GM23338 (cell line): ENCODE measurements at regions not wholly inside any gene's neighbourhood (a gene's known extent, or its start where the extent isn't known, plus 50 kb on each side); places are given as distances from the start of the nearest gene placed in this dataset.

Experiments used
- ATAC-seq: fragments of 200-7000 bp; cut with Tn5 transposase; 3 replicates; pipeline ENCODE4 v1.9.1; 2020
- DNase-seq: peaks from one replicate; pipeline ENCODE4 v3.0.0-alpha.2; 2015; ENCODE audit warnings: low spot score
- H2AFZ ChIP-seq: fragments of 200-600 bp; sonication (generic); 2 replicates; pipeline ENCODE4 v1.8.0; 2016; ENCODE audit warnings: antibody characterized with exemption, mild to moderate bottlenecking, moderate library complexity
- H3F3A ChIP-seq: fragments of 200-600 bp; sonication (generic); replicated peaks from 2 replicates; pipeline ENCODE4 v1.8.0; 2017; ENCODE audit warnings: antibody characterized with exemption, mixed run types, low read depth
- H3K27ac ChIP-seq: fragments of 200-600 bp; sonication (generic); 2 replicates; pipeline ENCODE4 v1.6.1; 2016; ENCODE audit warnings: low read depth
- H3K27me3 ChIP-seq: fragments of 200-600 bp; sonication (generic); 2 replicates; pipeline ENCODE4 v1.8.0; 2016; ENCODE audit warnings: mild to moderate bottlenecking, mixed run types, moderate library complexity; ENCODE audit not compliant: insufficient read depth
- H3K36me3 ChIP-seq: fragments of 200-600 bp; sonication (generic); 2 replicates; pipeline ENCODE4 v1.8.0; 2016; ENCODE audit warnings: mild to moderate bottlenecking; ENCODE audit not compliant: insufficient read depth
- H3K4me1 ChIP-seq: fragments of 200-600 bp; sonication (generic); 2 replicates; pipeline ENCODE4 v1.8.0; 2016; ENCODE audit warnings: mild to moderate bottlenecking, moderate library complexity; ENCODE audit not compliant: insufficient read depth
- H3K4me2 ChIP-seq: fragments of 200-600 bp; sonication (generic); 2 replicates; pipeline ENCODE4 v1.7.1; 2017; ENCODE audit warnings: mixed run types
- H3K4me3 ChIP-seq: fragments of 200-600 bp; sonication (generic); 2 replicates; pipeline ENCODE4 v1.6.1; 2016; ENCODE audit warnings: mixed run types
- H3K79me2 ChIP-seq: fragments of 200-600 bp; sonication (generic); replicated peaks from 2 replicates; pipeline ENCODE4 v1.8.0; 2017; ENCODE audit warnings: mild to moderate bottlenecking; ENCODE audit not compliant: insufficient read depth
- H3K9me2 ChIP-seq: fragments of 200-600 bp; sonication (generic); 2 replicates; pipeline ENCODE4 v1.8.0; 2017; ENCODE audit not compliant: insufficient read depth
- H4K20me1 ChIP-seq: fragments of 200-600 bp; sonication (generic); replicated peaks from 2 replicates; pipeline ENCODE4 v1.8.0; 2017; ENCODE audit warnings: mild to moderate bottlenecking; ENCODE audit not compliant: insufficient read depth
- H3K27ac Mint-ChIP-seq: 2 replicates; pipeline ENCODE4 v1.8.0; 2020; ENCODE audit warnings: inconsistent platforms, mild to moderate bottlenecking, moderate library complexity, mixed read lengths
- H3K27me3 Mint-ChIP-seq: 3 replicates; pipeline ENCODE4 v1.8.0; 2022; ENCODE audit warnings: low read depth, mild to moderate bottlenecking, moderate library complexity, mixed read lengths, inconsistent platforms; ENCODE audit not compliant: insufficient read depth, poor library complexity
- H3K36me3 Mint-ChIP-seq: 3 replicates; pipeline ENCODE4 v1.8.0; 2021; ENCODE audit warnings: low read depth, mild to moderate bottlenecking, inconsistent platforms, moderate library complexity, mixed read lengths
- H3K4me1 Mint-ChIP-seq: 3 replicates; pipeline ENCODE4 v1.8.0; 2020; ENCODE audit warnings: mild to moderate bottlenecking, inconsistent platforms, mixed read lengths
- H3K4me3 Mint-ChIP-seq: 3 replicates; pipeline ENCODE4 v1.8.0; 2021; ENCODE audit warnings: moderate library complexity, mild to moderate bottlenecking, inconsistent platforms, mixed read lengths
- H3K9me3 Mint-ChIP-seq: 3 replicates; pipeline ENCODE4 v1.8.0; 2020; ENCODE audit warnings: moderate library complexity, mild to moderate bottlenecking, inconsistent platforms, mixed read lengths
- CREB1 ChIP-seq: fragments of 250-450 bp; sonication (Bioruptor Pico); IDR thresholded peaks from 2 replicates; pipeline ENCODE4 v1.5.0; 2020; ENCODE audit warnings: low read depth, mild to moderate bottlenecking, moderate library complexity
- ETS1 ChIP-seq: IDR thresholded peaks from 2 replicates; pipeline ENCODE4 v1.6.1; 2016; ENCODE audit warnings: antibody characterized with exemption
- EZH2 ChIP-seq: fragments of 200-600 bp; sonication (generic); IDR thresholded peaks from one replicate; pipeline ENCODE4 v1.8.0; 2017; ENCODE audit warnings: antibody characterized with exemption, mild to moderate bottlenecking, low read depth; ENCODE audit not compliant: unreplicated experiment
- EZH2phosphoT487 ChIP-seq: fragments of 200-600 bp; sonication (generic); IDR thresholded peaks from one replicate; pipeline ENCODE4 v1.8.1; 2018; ENCODE audit warnings: antibody characterized with exemption; ENCODE audit not compliant: unreplicated experiment
- JUNB ChIP-seq: IDR thresholded peaks from one replicate; pipeline ENCODE4 v1.6.1; 2016; ENCODE audit warnings: antibody characterized with exemption; ENCODE audit not compliant: unreplicated experiment
- NANOG ChIP-seq: IDR thresholded peaks from 2 replicates; pipeline ENCODE4 v1.6.1; 2016; ENCODE audit warnings: antibody characterized with exemption, borderline replicate concordance
- POLR2AphosphoS5 ChIP-seq: IDR thresholded peaks from 2 replicates; pipeline ENCODE4 v1.6.1; 2016; ENCODE audit warnings: antibody characterized with exemption, low read depth
- STAT1 ChIP-seq: IDR thresholded peaks from one replicate; pipeline ENCODE4 v1.6.1; 2016; ENCODE audit warnings: antibody characterized with exemption; ENCODE audit not compliant: unreplicated experiment
- ZNF114 ChIP-seq: fragments of 250-450 bp; sonication (Bioruptor Pico); IDR thresholded peaks from 2 replicates; pipeline ENCODE4 v1.5.0; 2020; ENCODE audit warnings: mild to moderate bottlenecking, moderate library complexity
- ZNF331 ChIP-seq: fragments of 250-450 bp; sonication (Bioruptor Pico); IDR thresholded peaks from 2 replicates; pipeline ENCODE4 v1.5.0; 2020; ENCODE audit warnings: low read depth, mild to moderate bottlenecking, moderate library complexity
- TF ChIP-seq, protein P1 (sequence below): IDR thresholded peaks from one replicate; pipeline ENCODE4 v1.6.1; 2018; ENCODE audit warnings: antibody characterized with exemption; ENCODE audit not compliant: unreplicated experiment
- TF ChIP-seq, protein P2 (sequence below), 2 experiments: fragments of 200-600 bp in 1 of 2; sonication (generic) in 1 of 2; conservative IDR thresholded peaks; 2 replicates each; pipeline versions ENCODE4 v1.5.1 to v1.6.1; 2016 to 2017; ENCODE audit warnings: antibody characterized with exemption in 2 of 2, low read depth in 2 of 2, mild to moderate bottlenecking in 2 of 2, moderate library complexity in 1 of 2
- TF ChIP-seq, protein P3 (sequence below): fragments of 250-450 bp; sonication (Bioruptor Pico); IDR thresholded peaks from 2 replicates; pipeline ENCODE4 v1.5.0; 2020; ENCODE audit warnings: mild to moderate bottlenecking, moderate library complexity

GRCh38 chr14:29056041-29056566 lies 289.5 kb downstream of the FOXG1 start:
- Histone ChIP-seq H4K20me1 (no peaks in the 10 kb centered on the region), H3K27me3 (no peaks in the 10 kb centered on the region), H2AFZ (no peak overlapping the region), H3K79me2 (no peaks in the 10 kb centered on the region), H3K36me3 (no peaks in the 10 kb centered on the region), H3K4me2 (no peak overlapping the region), H3K27ac (no peak overlapping the region), H3K9me2 (no peaks in the 10 kb centered on the region), H3K4me3 (no peak overlapping the region), H3K4me1 (peaks cover 3% of the 10 kb centered on the region; the same call in 1 of the 2 replicates), H3F3A (no peaks in the 10 kb centered on the region)
- DNase-seq (no peak), ATAC-seq (no peak)
- H3K9me3 Mint-ChIP-seq = peaks cover 2% of the 10 kb centered on the region; the same call in 1 of the 3 replicates
- no peaks in the 10 kb centered on the region for H3K36me3 Mint-ChIP-seq
- no peaks in the 10 kb centered on the region for H3K27me3 Mint-ChIP-seq
- H3K4me1 Mint-ChIP-seq = peaks cover 8% of the 10 kb centered on the region; the same call in 2 of the 3 replicates
- no peak overlapping the region for H3K27ac Mint-ChIP-seq
- no peak overlapping the region for H3K4me3 Mint-ChIP-seq
- TF ChIP-seq ETS1 (no peak), NANOG (no peak), EZH2phosphoT487 (no peak), STAT1 (no peak), POLR2AphosphoS5 (no peak), ZNF114 (no peak), ZNF331 (CRISPR knock-in tag) (no peak), EZH2 (no peak), JUNB (no peak), CREB1 (CRISPR knock-in tag) (no peak)
- TF ChIP-seq, protein P1, sequence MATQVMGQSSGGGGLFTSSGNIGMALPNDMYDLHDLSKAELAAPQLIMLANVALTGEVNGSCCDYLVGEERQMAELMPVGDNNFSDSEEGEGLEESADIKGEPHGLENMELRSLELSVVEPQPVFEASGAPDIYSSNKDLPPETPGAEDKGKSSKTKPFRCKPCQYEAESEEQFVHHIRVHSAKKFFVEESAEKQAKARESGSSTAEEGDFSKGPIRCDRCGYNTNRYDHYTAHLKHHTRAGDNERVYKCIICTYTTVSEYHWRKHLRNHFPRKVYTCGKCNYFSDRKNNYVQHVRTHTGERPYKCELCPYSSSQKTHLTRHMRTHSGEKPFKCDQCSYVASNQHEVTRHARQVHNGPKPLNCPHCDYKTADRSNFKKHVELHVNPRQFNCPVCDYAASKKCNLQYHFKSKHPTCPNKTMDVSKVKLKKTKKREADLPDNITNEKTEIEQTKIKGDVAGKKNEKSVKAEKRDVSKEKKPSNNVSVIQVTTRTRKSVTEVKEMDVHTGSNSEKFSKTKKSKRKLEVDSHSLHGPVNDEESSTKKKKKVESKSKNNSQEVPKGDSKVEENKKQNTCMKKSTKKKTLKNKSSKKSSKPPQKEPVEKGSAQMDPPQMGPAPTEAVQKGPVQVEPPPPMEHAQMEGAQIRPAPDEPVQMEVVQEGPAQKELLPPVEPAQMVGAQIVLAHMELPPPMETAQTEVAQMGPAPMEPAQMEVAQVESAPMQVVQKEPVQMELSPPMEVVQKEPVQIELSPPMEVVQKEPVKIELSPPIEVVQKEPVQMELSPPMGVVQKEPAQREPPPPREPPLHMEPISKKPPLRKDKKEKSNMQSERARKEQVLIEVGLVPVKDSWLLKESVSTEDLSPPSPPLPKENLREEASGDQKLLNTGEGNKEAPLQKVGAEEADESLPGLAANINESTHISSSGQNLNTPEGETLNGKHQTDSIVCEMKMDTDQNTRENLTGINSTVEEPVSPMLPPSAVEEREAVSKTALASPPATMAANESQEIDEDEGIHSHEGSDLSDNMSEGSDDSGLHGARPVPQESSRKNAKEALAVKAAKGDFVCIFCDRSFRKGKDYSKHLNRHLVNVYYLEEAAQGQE = no peak
- TF ChIP-seq, protein P2, sequence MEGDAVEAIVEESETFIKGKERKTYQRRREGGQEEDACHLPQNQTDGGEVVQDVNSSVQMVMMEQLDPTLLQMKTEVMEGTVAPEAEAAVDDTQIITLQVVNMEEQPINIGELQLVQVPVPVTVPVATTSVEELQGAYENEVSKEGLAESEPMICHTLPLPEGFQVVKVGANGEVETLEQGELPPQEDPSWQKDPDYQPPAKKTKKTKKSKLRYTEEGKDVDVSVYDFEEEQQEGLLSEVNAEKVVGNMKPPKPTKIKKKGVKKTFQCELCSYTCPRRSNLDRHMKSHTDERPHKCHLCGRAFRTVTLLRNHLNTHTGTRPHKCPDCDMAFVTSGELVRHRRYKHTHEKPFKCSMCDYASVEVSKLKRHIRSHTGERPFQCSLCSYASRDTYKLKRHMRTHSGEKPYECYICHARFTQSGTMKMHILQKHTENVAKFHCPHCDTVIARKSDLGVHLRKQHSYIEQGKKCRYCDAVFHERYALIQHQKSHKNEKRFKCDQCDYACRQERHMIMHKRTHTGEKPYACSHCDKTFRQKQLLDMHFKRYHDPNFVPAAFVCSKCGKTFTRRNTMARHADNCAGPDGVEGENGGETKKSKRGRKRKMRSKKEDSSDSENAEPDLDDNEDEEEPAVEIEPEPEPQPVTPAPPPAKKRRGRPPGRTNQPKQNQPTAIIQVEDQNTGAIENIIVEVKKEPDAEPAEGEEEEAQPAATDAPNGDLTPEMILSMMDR (conservative IDR thresholded peaks at IDR 0.05; ENCODE audit: low read depth in 2 of 2) = no peak
- TF ChIP-seq, protein P3, sequence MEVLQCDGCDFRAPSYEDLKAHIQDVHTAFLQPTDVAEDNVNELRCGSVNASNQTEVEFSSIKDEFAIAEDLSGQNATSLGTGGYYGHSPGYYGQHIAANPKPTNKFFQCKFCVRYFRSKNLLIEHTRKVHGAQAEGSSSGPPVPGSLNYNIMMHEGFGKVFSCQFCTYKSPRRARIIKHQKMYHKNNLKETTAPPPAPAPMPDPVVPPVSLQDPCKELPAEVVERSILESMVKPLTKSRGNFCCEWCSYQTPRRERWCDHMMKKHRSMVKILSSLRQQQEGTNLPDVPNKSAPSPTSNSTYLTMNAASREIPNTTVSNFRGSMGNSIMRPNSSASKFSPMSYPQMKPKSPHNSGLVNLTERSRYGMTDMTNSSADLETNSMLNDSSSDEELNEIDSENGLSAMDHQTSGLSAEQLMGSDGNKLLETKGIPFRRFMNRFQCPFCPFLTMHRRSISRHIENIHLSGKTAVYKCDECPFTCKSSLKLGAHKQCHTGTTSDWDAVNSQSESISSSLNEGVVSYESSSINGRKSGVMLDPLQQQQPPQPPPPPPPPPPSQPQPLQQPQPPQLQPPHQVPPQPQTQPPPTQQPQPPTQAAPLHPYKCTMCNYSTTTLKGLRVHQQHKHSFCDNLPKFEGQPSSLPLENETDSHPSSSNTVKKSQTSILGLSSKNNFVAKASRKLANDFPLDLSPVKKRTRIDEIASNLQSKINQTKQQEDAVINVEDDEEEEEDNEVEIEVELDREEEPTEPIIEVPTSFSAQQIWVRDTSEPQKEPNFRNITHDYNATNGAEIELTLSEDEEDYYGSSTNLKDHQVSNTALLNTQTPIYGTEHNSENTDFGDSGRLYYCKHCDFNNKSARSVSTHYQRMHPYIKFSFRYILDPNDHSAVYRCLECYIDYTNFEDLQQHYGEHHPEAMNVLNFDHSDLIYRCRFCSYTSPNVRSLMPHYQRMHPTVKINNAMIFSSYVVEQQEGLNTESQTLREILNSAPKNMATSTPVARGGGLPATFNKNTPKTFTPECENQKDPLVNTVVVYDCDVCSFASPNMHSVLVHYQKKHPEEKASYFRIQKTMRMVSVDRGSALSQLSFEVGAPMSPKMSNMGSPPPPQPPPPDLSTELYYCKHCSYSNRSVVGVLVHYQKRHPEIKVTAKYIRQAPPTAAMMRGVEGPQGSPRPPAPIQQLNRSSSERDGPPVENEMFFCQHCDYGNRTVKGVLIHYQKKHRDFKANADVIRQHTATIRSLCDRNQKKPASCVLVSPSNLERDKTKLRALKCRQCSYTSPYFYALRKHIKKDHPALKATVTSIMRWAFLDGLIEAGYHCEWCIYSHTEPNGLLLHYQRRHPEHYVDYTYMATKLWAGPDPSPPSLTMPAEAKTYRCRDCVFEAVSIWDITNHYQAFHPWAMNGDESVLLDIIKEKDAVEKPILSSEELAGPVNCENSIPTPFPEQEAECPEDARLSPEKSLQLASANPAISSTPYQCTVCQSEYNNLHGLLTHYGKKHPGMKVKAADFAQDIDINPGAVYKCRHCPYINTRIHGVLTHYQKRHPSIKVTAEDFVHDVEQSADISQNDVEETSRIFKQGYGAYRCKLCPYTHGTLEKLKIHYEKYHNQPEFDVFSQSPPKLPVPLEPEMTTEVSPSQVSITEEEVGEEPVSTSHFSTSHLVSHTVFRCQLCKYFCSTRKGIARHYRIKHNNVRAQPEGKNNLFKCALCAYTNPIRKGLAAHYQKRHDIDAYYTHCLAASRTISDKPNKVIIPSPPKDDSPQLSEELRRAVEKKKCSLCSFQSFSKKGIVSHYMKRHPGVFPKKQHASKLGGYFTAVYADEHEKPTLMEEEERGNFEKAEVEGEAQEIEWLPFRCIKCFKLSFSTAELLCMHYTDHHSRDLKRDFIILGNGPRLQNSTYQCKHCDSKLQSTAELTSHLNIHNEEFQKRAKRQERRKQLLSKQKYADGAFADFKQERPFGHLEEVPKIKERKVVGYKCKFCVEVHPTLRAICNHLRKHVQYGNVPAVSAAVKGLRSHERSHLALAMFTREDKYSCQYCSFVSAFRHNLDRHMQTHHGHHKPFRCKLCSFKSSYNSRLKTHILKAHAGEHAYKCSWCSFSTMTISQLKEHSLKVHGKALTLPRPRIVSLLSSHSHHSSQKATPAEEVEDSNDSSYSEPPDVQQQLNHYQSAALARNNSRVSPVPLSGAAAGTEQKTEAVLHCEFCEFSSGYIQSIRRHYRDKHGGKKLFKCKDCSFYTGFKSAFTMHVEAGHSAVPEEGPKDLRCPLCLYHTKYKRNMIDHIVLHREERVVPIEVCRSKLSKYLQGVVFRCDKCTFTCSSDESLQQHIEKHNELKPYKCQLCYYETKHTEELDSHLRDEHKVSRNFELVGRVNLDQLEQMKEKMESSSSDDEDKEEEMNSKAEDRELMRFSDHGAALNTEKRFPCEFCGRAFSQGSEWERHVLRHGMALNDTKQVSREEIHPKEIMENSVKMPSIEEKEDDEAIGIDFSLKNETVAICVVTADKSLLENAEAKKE = no peak
